H9 (cell line): ENCODE measurements at regions not wholly inside any gene's neighbourhood (a gene's known extent, or its start where the extent isn't known, plus 50 kb on each side); places are given as distances from the start of the nearest gene placed in this dataset.

Experiments
- DNase-seq: peaks from one replicate; pipeline ENCODE4 v3.0.0-alpha.2; 2017
- H2AFZ ChIP-seq: one replicate; pipeline ENCODE4 v1.6.1; 2013; ENCODE audit warnings: mild to moderate bottlenecking, low read length, control low read depth, moderate library complexity
- H2AK5ac ChIP-seq: 2 replicates; pipeline ENCODE4 v1.6.1; 2013; ENCODE audit warnings: low read length, control low read depth, mixed read lengths; ENCODE audit not compliant: insufficient read length
- H2BK120ac ChIP-seq: one replicate; pipeline ENCODE4 v1.6.1; 2013; ENCODE audit warnings: low read depth, mild to moderate bottlenecking, low read length, control low read depth, inconsistent platforms; ENCODE audit not compliant: poor library complexity, severe bottlenecking
- H2BK12ac ChIP-seq: 2 replicates; pipeline ENCODE4 v1.6.1; 2013; ENCODE audit warnings: low read length, control low read depth, mixed read lengths, low read depth; ENCODE audit not compliant: insufficient read length
- H2BK15ac ChIP-seq: 2 replicates; pipeline ENCODE4 v1.6.1; 2013; ENCODE audit warnings: low read depth, low read length, control low read depth
- H2BK20ac ChIP-seq: one replicate; pipeline ENCODE4 v1.6.1; 2013; ENCODE audit warnings: low read depth, mild to moderate bottlenecking, low read length, control low read depth, inconsistent platforms; ENCODE audit not compliant: poor library complexity, severe bottlenecking
- H2BK5ac ChIP-seq: 2 replicates; pipeline ENCODE4 v1.6.1; 2013; ENCODE audit warnings: low read length, control low read depth, mixed read lengths; ENCODE audit not compliant: insufficient read length
- H3K14ac ChIP-seq: 2 replicates; pipeline ENCODE4 v1.6.1; 2013; ENCODE audit warnings: low read length, control low read depth; ENCODE audit not compliant: insufficient read depth
- H3K18ac ChIP-seq: 2 replicates; pipeline ENCODE4 v1.6.1; 2013; ENCODE audit warnings: low read depth, mild to moderate bottlenecking, mixed read lengths, low read length, control low read depth; ENCODE audit not compliant: insufficient read length
- H3K23ac ChIP-seq: 2 replicates; pipeline ENCODE4 v1.6.1; 2013; ENCODE audit warnings: low read length, control low read depth, mixed read lengths, low read depth; ENCODE audit not compliant: insufficient read length
- H3K23me2 ChIP-seq: 2 replicates; pipeline ENCODE4 v1.6.1; 2013; ENCODE audit warnings: low read depth, mild to moderate bottlenecking, mixed read lengths, low read length, control low read depth; ENCODE audit not compliant: insufficient read length, poor library complexity, severe bottlenecking
- H3K27ac ChIP-seq: 2 replicates; pipeline ENCODE4 v1.5.1; 2013; ENCODE audit warnings: low read length, control low read depth, mixed read lengths, low read depth; ENCODE audit not compliant: insufficient read length
- H3K27me3 ChIP-seq: 2 replicates; pipeline ENCODE4 v1.6.1; 2013; ENCODE audit warnings: low read length, control low read depth, inconsistent platforms; ENCODE audit not compliant: insufficient read depth
- H3K4ac ChIP-seq: 2 replicates; pipeline ENCODE4 v1.6.1; 2013; ENCODE audit warnings: low read depth, mild to moderate bottlenecking, control low read depth, inconsistent platforms, low read length, moderate library complexity
- H3K4me1 ChIP-seq: 2 replicates; pipeline ENCODE4 v1.6.1; 2013; ENCODE audit warnings: low read length, control low read depth, inconsistent platforms; ENCODE audit not compliant: insufficient read depth
- H3K4me2 ChIP-seq: 2 replicates; pipeline ENCODE4 v1.6.1; 2013; ENCODE audit warnings: low read length, control low read depth, mixed read lengths; ENCODE audit not compliant: insufficient read length, insufficient read depth
- H3K56ac ChIP-seq: 2 replicates; pipeline ENCODE4 v1.6.1; 2013; ENCODE audit warnings: low read depth, mild to moderate bottlenecking, mixed read lengths, low read length, control low read depth; ENCODE audit not compliant: insufficient read length
- H3K79me1 ChIP-seq: 2 replicates; pipeline ENCODE4 v1.6.1; 2013; ENCODE audit warnings: low read depth, mild to moderate bottlenecking, moderate library complexity, low read length, control low read depth, inconsistent platforms; ENCODE audit not compliant: insufficient read depth, poor library complexity, severe bottlenecking
- H3K79me2 ChIP-seq: 2 replicates; pipeline ENCODE4 v1.6.1; 2013; ENCODE audit warnings: low read length, control low read depth, inconsistent platforms; ENCODE audit not compliant: insufficient read depth
- H3K9ac ChIP-seq: 2 replicates; pipeline ENCODE4 v1.6.1; 2013; ENCODE audit warnings: low read length, control low read depth, mixed read lengths; ENCODE audit not compliant: insufficient read length; ENCODE audit errors: extremely low read depth
- H3K9me3 ChIP-seq: one replicate; pipeline ENCODE4 v1.6.1; 2013; ENCODE audit warnings: low read depth, low read length, inconsistent platforms; ENCODE audit not compliant: control insufficient read depth
- H3T11ph ChIP-seq: one replicate; pipeline ENCODE4 v1.6.1; 2013; ENCODE audit warnings: mild to moderate bottlenecking, low read length, control low read depth, inconsistent platforms
- H4K20me1 ChIP-seq: one replicate; pipeline ENCODE4 v1.6.1; 2013; ENCODE audit not compliant: control insufficient read depth, insufficient read length, insufficient read depth
- H4K5ac ChIP-seq: 2 replicates; pipeline ENCODE4 v1.6.1; 2013; ENCODE audit warnings: low read depth, mild to moderate bottlenecking, mixed read lengths, low read length, control low read depth; ENCODE audit not compliant: insufficient read length
- H4K8ac ChIP-seq: replicated peaks from 2 replicates; pipeline ENCODE4 v1.6.1; 2013; ENCODE audit warnings: low read length, control low read depth, mixed read lengths, low read depth; ENCODE audit not compliant: insufficient read length
- H4K91ac ChIP-seq: 2 replicates; pipeline ENCODE4 v1.6.1; 2013; ENCODE audit warnings: low read depth, mild to moderate bottlenecking, moderate library complexity, mixed read lengths, low read length, control low read depth; ENCODE audit not compliant: insufficient read length
- H3K27ac Mint-ChIP-seq, 3 experiments: 2 replicates in 2 of 3; 3 replicates in 1 of 3; pipeline ENCODE4 v1.8.0; 2020 to 2021; ENCODE audit warnings: mixed read lengths in 3 of 3, mild to moderate bottlenecking in 1 of 3, moderate library complexity in 1 of 3
- H3K27me3 Mint-ChIP-seq: 2 replicates; pipeline ENCODE4 v1.8.0; 2021; ENCODE audit warnings: low read depth, mild to moderate bottlenecking, moderate library complexity, mixed read lengths
- H3K36me3 Mint-ChIP-seq, 3 experiments: 2 replicates in 2 of 3; 3 replicates in 1 of 3; pipeline ENCODE4 v1.8.0; 2020 to 2021; ENCODE audit warnings: low read depth in 3 of 3, mixed read lengths in 3 of 3; ENCODE audit not compliant: insufficient read depth in 1 of 3
- H3K4me1 Mint-ChIP-seq, 2 experiments: 2 replicates each; pipeline ENCODE4 v1.8.0; 2020; ENCODE audit warnings: mixed read lengths in 2 of 2
- H3K4me3 Mint-ChIP-seq, 2 experiments: 2 replicates in 1 of 2; 3 replicates in 1 of 2; pipeline ENCODE4 v1.8.0; 2020 to 2021; ENCODE audit warnings: mild to moderate bottlenecking in 2 of 2, mixed read lengths in 2 of 2, moderate library complexity in 1 of 2
- H3K9me3 Mint-ChIP-seq, 2 experiments: 2 replicates in 1 of 2; 3 replicates in 1 of 2; pipeline ENCODE4 v1.8.0; 2020; ENCODE audit warnings: mild to moderate bottlenecking in 2 of 2, mixed read lengths in 2 of 2, moderate library complexity in 1 of 2
- WGBS: extraction: QIAGEN DNeasy Blood & Tissue Kit; methylation state at CpG from one replicate; pipeline ENCODE4 v1.1.7; 2013; ENCODE audit warnings: missing lambda C conversion rate, low lambda C conversion rate, mixed read lengths; ENCODE audit not compliant: insufficient read length; ENCODE audit errors: extremely low coverage; 5-methylcytosine and 5-hydroxymethylcytosine counted together
- TF ChIP-seq, protein P1 (sequence below): fragments of 200-600 bp; sonication (generic); conservative IDR thresholded peaks from 3 replicates; pipeline ENCODE4 v1.8.0; 2021; ENCODE audit warnings: antibody characterized with exemption, mild to moderate bottlenecking

GRCh38 chr7:53302496-53303246, 267.2 kb downstream of the POM121L12 start:
- Histone ChIP-seq H3K14ac (no peak overlapping the region; the same call in 1 of the 2 replicates), H4K91ac (no peak overlapping the region), H3K4me1 (peaks cover 5% of the 10 kb centered on the region; the same call in 1 of the 2 replicates), H3K27me3 (no peaks in the 10 kb centered on the region), H3K79me1 (no peaks in the 10 kb centered on the region), H3K56ac (no peak overlapping the region), H3K4me2 (no peak overlapping the region), H3K4ac (no peak overlapping the region), H3K23ac (no peak overlapping the region), H3K79me2 (no peaks in the 10 kb centered on the region), H3K23me2 (no peaks in the 10 kb centered on the region), H4K5ac (no peak overlapping the region), H4K8ac (no peak overlapping the region), H2BK15ac (no peak overlapping the region), H4K20me1 (no peaks in the 10 kb centered on the region), H2AFZ (no peak overlapping the region), H2BK120ac (no peak overlapping the region), H3K27ac (no peak overlapping the region), H3K9ac (no peak overlapping the region), H3T11ph (no peak overlapping the region), H2BK12ac (no peak overlapping the region), H3K18ac (no peak overlapping the region), H2BK20ac (no peak overlapping the region), H2BK5ac (no peak overlapping the region), H2AK5ac (no peak overlapping the region), H3K9me3 (no peaks in the 10 kb centered on the region)
- no peak for DNase-seq
- H3K27ac Mint-ChIP-seq, result peak overlapping the region in 1 of 3 experiments; percentile 0; a peak in 3 of 7 replicates
- TF ChIP-seq, protein P1, sequence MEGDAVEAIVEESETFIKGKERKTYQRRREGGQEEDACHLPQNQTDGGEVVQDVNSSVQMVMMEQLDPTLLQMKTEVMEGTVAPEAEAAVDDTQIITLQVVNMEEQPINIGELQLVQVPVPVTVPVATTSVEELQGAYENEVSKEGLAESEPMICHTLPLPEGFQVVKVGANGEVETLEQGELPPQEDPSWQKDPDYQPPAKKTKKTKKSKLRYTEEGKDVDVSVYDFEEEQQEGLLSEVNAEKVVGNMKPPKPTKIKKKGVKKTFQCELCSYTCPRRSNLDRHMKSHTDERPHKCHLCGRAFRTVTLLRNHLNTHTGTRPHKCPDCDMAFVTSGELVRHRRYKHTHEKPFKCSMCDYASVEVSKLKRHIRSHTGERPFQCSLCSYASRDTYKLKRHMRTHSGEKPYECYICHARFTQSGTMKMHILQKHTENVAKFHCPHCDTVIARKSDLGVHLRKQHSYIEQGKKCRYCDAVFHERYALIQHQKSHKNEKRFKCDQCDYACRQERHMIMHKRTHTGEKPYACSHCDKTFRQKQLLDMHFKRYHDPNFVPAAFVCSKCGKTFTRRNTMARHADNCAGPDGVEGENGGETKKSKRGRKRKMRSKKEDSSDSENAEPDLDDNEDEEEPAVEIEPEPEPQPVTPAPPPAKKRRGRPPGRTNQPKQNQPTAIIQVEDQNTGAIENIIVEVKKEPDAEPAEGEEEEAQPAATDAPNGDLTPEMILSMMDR, result no peak
- no CpG with 5 or more reads among the region's 4 CpGs for WGBS
- peaks cover 9% of the 10 kb centered on the region in 2 experiments for H3K4me1 Mint-ChIP-seq
- H3K4me3 Mint-ChIP-seq, result no peak overlapping the region
- no peaks in the 10 kb centered on the region; a peak in 1 of 5 replicates for H3K9me3 Mint-ChIP-seq
- H3K36me3 Mint-ChIP-seq, result no peaks in the 10 kb centered on the region; a peak in 1 of 7 replicates
- no peaks in the 10 kb centered on the region for H3K27me3 Mint-ChIP-seq
